Right lobe of liver (tissue), 4 donors: ENCODE measurements at regions not wholly inside any gene's neighbourhood (a gene's known extent, or its start where the extent isn't known, plus 50 kb on each side); places are given as distances from the start of the nearest gene placed in this dataset.

Source experiments
- CTCF ChIP-seq, 4 donors: fragments of 200-600 bp in 3 of 4; fragments of 450-650 bp in 1 of 4; IDR thresholded peaks; one replicate each; pipeline versions ENCODE4 v1.5.1 to v1.8.0; 2016 to 2022; ENCODE audit warnings: antibody characterized with exemption in 4 of 4, mild to moderate bottlenecking in 2 of 4
- POLR2A ChIP-seq: fragments of 450-650 bp; IDR thresholded peaks from one replicate; pipeline ENCODE4 v1.6.1; 2017; ENCODE audit warnings: antibody characterized with exemption, mild to moderate bottlenecking
- donor health status: DM: no; HTN: no; CAD: no.
- donor health status: DM: no; HTN: no; CAD: no.
- donor health status: DM: no; HTN: yes; CAD: no.

DNA sequence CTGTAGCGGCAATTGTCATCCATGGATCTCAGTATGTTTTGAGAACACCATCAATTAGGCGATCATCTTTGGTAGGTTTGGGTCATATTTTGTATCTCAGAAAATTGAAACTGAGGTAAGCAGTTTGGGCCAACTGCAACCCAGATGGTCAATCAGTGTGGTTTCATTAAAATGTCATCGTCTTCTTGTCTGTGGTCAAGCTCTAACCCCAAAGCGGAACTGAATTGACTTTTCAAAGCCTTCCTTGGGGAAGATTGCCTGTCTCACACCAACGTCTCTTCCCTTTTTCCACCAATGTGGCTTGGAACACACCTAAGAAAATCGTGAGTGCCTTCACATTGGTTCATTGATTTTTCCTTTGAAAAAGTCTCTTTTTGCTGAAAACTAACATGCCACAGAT, 56.3 kb upstream of the UBAC2 start:
- no peak for TF ChIP-seq CTCF (IDR thresholded peaks at IDR 0.05)
- no peak for TF ChIP-seq POLR2A
